ENCODE measurements at regions not wholly inside any gene's neighbourhood (a gene's known extent, or its start where the extent isn't known, plus 50 kb on each side); places are given as distances from the start of the nearest gene placed in this dataset.

- TF ChIP-seq POLR2AphosphoS5 (IDR thresholded peaks at IDR 0.05): no peak
- TF ChIP-seq, protein P1, sequence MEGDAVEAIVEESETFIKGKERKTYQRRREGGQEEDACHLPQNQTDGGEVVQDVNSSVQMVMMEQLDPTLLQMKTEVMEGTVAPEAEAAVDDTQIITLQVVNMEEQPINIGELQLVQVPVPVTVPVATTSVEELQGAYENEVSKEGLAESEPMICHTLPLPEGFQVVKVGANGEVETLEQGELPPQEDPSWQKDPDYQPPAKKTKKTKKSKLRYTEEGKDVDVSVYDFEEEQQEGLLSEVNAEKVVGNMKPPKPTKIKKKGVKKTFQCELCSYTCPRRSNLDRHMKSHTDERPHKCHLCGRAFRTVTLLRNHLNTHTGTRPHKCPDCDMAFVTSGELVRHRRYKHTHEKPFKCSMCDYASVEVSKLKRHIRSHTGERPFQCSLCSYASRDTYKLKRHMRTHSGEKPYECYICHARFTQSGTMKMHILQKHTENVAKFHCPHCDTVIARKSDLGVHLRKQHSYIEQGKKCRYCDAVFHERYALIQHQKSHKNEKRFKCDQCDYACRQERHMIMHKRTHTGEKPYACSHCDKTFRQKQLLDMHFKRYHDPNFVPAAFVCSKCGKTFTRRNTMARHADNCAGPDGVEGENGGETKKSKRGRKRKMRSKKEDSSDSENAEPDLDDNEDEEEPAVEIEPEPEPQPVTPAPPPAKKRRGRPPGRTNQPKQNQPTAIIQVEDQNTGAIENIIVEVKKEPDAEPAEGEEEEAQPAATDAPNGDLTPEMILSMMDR (IDR thresholded peaks at IDR 0.05): no peak
These were observed 123.7 kb upstream of the TMTC1 start for GRCh38 chr12:29907461-29907860.

Measured in sigmoid colon (tissue), 4 donors.